Neural cell (in vitro differentiated cells): ENCODE measurements at regions not wholly inside any gene's neighbourhood (a gene's known extent, or its start where the extent isn't known, plus 50 kb on each side); places are given as distances from the start of the nearest gene placed in this dataset.

Experiments
- H2AFZ ChIP-seq: fragments of 200-600, 300-800 bp; sonication (generic), shearing (Covaris generic); 2 replicates; pipeline ENCODE4 v1.6.0; 2014; ENCODE audit warnings: low read depth, mild to moderate bottlenecking, antibody characterized with exemption, low read length, moderate library complexity
- H3F3A ChIP-seq: fragments of 200-600 bp; shearing (Covaris generic); 2 replicates; pipeline ENCODE4 v1.6.1; 2016; ENCODE audit warnings: mild to moderate bottlenecking, moderate library complexity, mixed read lengths, antibody characterized with exemption, low read length; ENCODE audit not compliant: insufficient read depth, poor library complexity, severe bottlenecking
- H3K27ac ChIP-seq: fragments of 200-600, 300-800 bp; sonication (generic), shearing (Covaris generic); 2 replicates; pipeline ENCODE4 v1.5.1; 2014; ENCODE audit warnings: mild to moderate bottlenecking, low read length, moderate library complexity
- H3K27me3 ChIP-seq: fragments of 300-800, 200-600 bp; sonication (generic), shearing (Covaris generic); 2 replicates; pipeline ENCODE4 v1.6.0; 2014; ENCODE audit warnings: mild to moderate bottlenecking, low read depth, low read length, moderate library complexity; ENCODE audit not compliant: insufficient read depth
- H3K36me3 ChIP-seq: fragments of 300-800, 200-600 bp; sonication (generic), shearing (Covaris generic); 2 replicates; pipeline ENCODE4 v1.5.1; 2014; ENCODE audit warnings: mild to moderate bottlenecking, antibody characterized with exemption, low read length, moderate library complexity; ENCODE audit not compliant: insufficient read depth
- H3K4me2 ChIP-seq: fragments of 300-800, 200-600 bp; sonication (generic), shearing (Covaris generic); 2 replicates; pipeline ENCODE4 v1.6.0; 2014; ENCODE audit warnings: mild to moderate bottlenecking, low read length
- H3K4me3 ChIP-seq: fragments of 300-800, 200-600 bp; sonication (generic), shearing (Covaris generic); 2 replicates; pipeline ENCODE4 v1.5.1; 2014; ENCODE audit warnings: mild to moderate bottlenecking, low read length, moderate library complexity
- H3K79me2 ChIP-seq: fragments of 200-600 bp; shearing (Covaris generic); replicated peaks from 2 replicates; pipeline ENCODE4 v1.6.0; 2014; ENCODE audit warnings: mild to moderate bottlenecking, low read length, moderate library complexity; ENCODE audit not compliant: insufficient read depth
- H3K9ac ChIP-seq: fragments of 300-800, 200-600 bp; sonication (generic), shearing (Covaris generic); 2 replicates; pipeline ENCODE4 v1.6.1; 2016; ENCODE audit warnings: mild to moderate bottlenecking, low read length, mixed read lengths
- H3K9me2 ChIP-seq: fragments of 200-600 bp; shearing (Covaris generic); 2 replicates; pipeline ENCODE4 v1.6.1; 2016; ENCODE audit warnings: mild to moderate bottlenecking, low read length, mixed read lengths; ENCODE audit not compliant: insufficient read depth
- H3K9me3 ChIP-seq: fragments of 200-600, 300-800 bp; sonication (generic), shearing (Covaris generic); 2 replicates; pipeline ENCODE4 v1.6.1; 2016; ENCODE audit warnings: mild to moderate bottlenecking, mixed run types, low read length, moderate library complexity, mixed read lengths
- H4K20me1 ChIP-seq: fragments of 200-600 bp; shearing (Covaris generic); 2 replicates; pipeline ENCODE4 v1.6.1; 2016; ENCODE audit warnings: mild to moderate bottlenecking, mixed run types; ENCODE audit not compliant: insufficient read depth
- CTCF ChIP-seq: fragments of 450-650 bp; IDR thresholded peaks from 2 replicates; pipeline ENCODE4 v1.5.1; 2014; ENCODE audit warnings: antibody characterized with exemption, mild to moderate bottlenecking, moderate library complexity; ENCODE audit not compliant: poor library complexity, severe bottlenecking
- EP300 ChIP-seq: fragments of 450-650 bp; conservative IDR thresholded peaks from 2 replicates; pipeline ENCODE4 v1.6.1; 2014; ENCODE audit warnings: antibody characterized with exemption, mild to moderate bottlenecking, moderate library complexity; ENCODE audit not compliant: poor library complexity, severe bottlenecking
- EZH2 ChIP-seq: fragments of 200-600, 300-800 bp; shearing (Covaris generic), sonication (generic); IDR thresholded peaks from 2 replicates; pipeline ENCODE4 v1.6.1; 2014; ENCODE audit warnings: antibody characterized with exemption, low read length, borderline replicate concordance, mild to moderate bottlenecking; ENCODE audit not compliant: insufficient read depth, poor library complexity, severe bottlenecking
- MXI1 ChIP-seq: fragments of 450-650 bp; conservative IDR thresholded peaks from 2 replicates; pipeline ENCODE4 v1.6.1; 2014; ENCODE audit warnings: antibody characterized with exemption, mild to moderate bottlenecking; ENCODE audit not compliant: poor library complexity, severe bottlenecking
- POLR2AphosphoS5 ChIP-seq: IDR thresholded peaks from 2 replicates; pipeline ENCODE4 v1.6.1; 2012
- RAD21 ChIP-seq: fragments of 450-650 bp; conservative IDR thresholded peaks from 2 replicates; pipeline ENCODE4 v1.6.1; 2014; ENCODE audit warnings: antibody characterized with exemption, mild to moderate bottlenecking, moderate library complexity
- REST ChIP-seq: IDR thresholded peaks from 2 replicates; pipeline ENCODE4 v1.6.1; 2012; ENCODE audit warnings: borderline replicate concordance
- SMC3 ChIP-seq: fragments of 450-650 bp; conservative IDR thresholded peaks from 2 replicates; pipeline ENCODE4 v1.6.1; 2014; ENCODE audit warnings: antibody characterized with exemption, mild to moderate bottlenecking, moderate library complexity; ENCODE audit not compliant: poor library complexity
- TAF1 ChIP-seq: IDR thresholded peaks from 2 replicates; pipeline ENCODE4 v1.6.1; 2012; ENCODE audit warnings: low read depth

- H3K9me3 ChIP-seq = no peaks in the 10 kb centered on the region
- no peak overlapping the region for H3K4me2 ChIP-seq
- no peaks in the 10 kb centered on the region for H3K9me2 ChIP-seq
- no peak overlapping the region for H3K9ac ChIP-seq
- no peak overlapping the region for H3K27ac ChIP-seq
- no peak overlapping the region for H3K4me3 ChIP-seq
- no peak for TF ChIP-seq MXI1
- H4K20me1 ChIP-seq = no peaks in the 10 kb centered on the region
- H3K36me3 ChIP-seq = no peaks in the 10 kb centered on the region
- H3K27me3 ChIP-seq = no peaks in the 10 kb centered on the region
- no peaks in the 10 kb centered on the region for H3K79me2 ChIP-seq
- no peak overlapping the region for H2AFZ ChIP-seq
- H3F3A ChIP-seq = no peaks in the 10 kb centered on the region
Measured at GRCh38 chr3:22920006-22920405, 283.1 kb upstream of the UBE2E2 start.

- Histone ChIP-seq H3K27ac (no peak overlapping the region), H3K27me3 (no peaks in the 10 kb centered on the region), H3K4me2 (no peak overlapping the region), H3K9me2 (no peaks in the 10 kb centered on the region), H3F3A (no peaks in the 10 kb centered on the region), H3K9me3 (no peaks in the 10 kb centered on the region), H3K36me3 (no peaks in the 10 kb centered on the region), H3K4me3 (no peak overlapping the region), H2AFZ (no peak overlapping the region), H3K9ac (no peak overlapping the region), H3K79me2 (no peaks in the 10 kb centered on the region), H4K20me1 (no peaks in the 10 kb centered on the region)
- no peak for TF ChIP-seq SMC3
- TF ChIP-seq CTCF = no peak
- TF ChIP-seq POLR2AphosphoS5 = no peak
- no peak for TF ChIP-seq EZH2
Measured at GRCh38 chr3:22922317-22922716, 280.8 kb upstream of the UBE2E2 start.

GRCh38 chr3:22923711-22924110 lies 279.4 kb upstream of the UBE2E2 start:
- TF ChIP-seq MXI1 = no peak
- no peak for TF ChIP-seq EP300
- TF ChIP-seq EZH2 = no peak
- no peak for TF ChIP-seq RAD21
- TF ChIP-seq SMC3 = no peak
- no peak for TF ChIP-seq CTCF
- TF ChIP-seq TAF1 = no peak
- no peak for TF ChIP-seq POLR2AphosphoS5
- TF ChIP-seq REST = no peak
- no peaks in the 10 kb centered on the region for H3K9me2 ChIP-seq
- no peak overlapping the region for H3K4me2 ChIP-seq
- no peaks in the 10 kb centered on the region for H3K27me3 ChIP-seq
- H2AFZ ChIP-seq = no peak overlapping the region
- no peaks in the 10 kb centered on the region for H3K36me3 ChIP-seq
- no peaks in the 10 kb centered on the region for H3F3A ChIP-seq
- no peak overlapping the region for H3K4me3 ChIP-seq
- no peaks in the 10 kb centered on the region for H4K20me1 ChIP-seq
- H3K9ac ChIP-seq = no peak overlapping the region
- no peaks in the 10 kb centered on the region for H3K79me2 ChIP-seq
- no peak overlapping the region for H3K27ac ChIP-seq
- no peaks in the 10 kb centered on the region for H3K9me3 ChIP-seq
